PFSK-1 (cell line): ENCODE measurements at regions not wholly inside any gene's neighbourhood (a gene's known extent, or its start where the extent isn't known, plus 50 kb on each side); places are given as distances from the start of the nearest gene placed in this dataset.

Experiments used
- POLR2AphosphoS5 ChIP-seq: IDR thresholded peaks from 2 replicates; pipeline ENCODE4 v1.6.1; 2012; ENCODE audit warnings: low read depth, mild to moderate bottlenecking, control low read depth, low read length, moderate library complexity
- TAF1 ChIP-seq: IDR thresholded peaks from 2 replicates; pipeline ENCODE4 v1.6.1; 2012; ENCODE audit warnings: low read length, control low read depth, borderline replicate concordance; ENCODE audit not compliant: insufficient read depth
- TF ChIP-seq, protein P1 (sequence below), 2 experiments: IDR thresholded peaks; 2 replicates each; pipeline versions ENCODE4 v1.6.1 to v1.8.0; 2011 to 2012; ENCODE audit warnings: low read depth in 2 of 2, low read length in 2 of 2, control low read depth in 1 of 2, inconsistent platforms in 1 of 2, mild to moderate bottlenecking in 1 of 2, moderate library complexity in 1 of 2; ENCODE audit not compliant: insufficient read depth in 1 of 2

DNA sequence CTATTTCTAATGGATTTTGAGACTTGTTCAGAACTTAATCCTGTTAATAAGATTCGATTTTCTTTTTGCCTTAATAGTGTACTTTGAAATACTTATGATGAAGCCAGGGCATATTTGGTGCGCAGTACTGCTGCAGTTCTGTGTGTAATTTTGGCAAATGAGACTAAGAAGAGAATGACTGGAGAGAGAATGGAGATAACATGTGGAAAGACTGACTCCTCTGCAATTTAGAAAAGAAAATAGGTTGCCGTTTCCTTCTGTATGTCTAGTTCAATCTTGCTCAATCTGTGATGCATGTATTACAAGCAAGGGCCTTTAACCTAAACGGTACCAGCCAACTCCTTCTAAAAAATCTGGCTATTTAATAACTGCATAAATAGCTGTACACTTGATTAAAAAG is 285.1 kb upstream of the CDH11 start:
- TF ChIP-seq POLR2AphosphoS5 = no peak
- TF ChIP-seq, protein P1, sequence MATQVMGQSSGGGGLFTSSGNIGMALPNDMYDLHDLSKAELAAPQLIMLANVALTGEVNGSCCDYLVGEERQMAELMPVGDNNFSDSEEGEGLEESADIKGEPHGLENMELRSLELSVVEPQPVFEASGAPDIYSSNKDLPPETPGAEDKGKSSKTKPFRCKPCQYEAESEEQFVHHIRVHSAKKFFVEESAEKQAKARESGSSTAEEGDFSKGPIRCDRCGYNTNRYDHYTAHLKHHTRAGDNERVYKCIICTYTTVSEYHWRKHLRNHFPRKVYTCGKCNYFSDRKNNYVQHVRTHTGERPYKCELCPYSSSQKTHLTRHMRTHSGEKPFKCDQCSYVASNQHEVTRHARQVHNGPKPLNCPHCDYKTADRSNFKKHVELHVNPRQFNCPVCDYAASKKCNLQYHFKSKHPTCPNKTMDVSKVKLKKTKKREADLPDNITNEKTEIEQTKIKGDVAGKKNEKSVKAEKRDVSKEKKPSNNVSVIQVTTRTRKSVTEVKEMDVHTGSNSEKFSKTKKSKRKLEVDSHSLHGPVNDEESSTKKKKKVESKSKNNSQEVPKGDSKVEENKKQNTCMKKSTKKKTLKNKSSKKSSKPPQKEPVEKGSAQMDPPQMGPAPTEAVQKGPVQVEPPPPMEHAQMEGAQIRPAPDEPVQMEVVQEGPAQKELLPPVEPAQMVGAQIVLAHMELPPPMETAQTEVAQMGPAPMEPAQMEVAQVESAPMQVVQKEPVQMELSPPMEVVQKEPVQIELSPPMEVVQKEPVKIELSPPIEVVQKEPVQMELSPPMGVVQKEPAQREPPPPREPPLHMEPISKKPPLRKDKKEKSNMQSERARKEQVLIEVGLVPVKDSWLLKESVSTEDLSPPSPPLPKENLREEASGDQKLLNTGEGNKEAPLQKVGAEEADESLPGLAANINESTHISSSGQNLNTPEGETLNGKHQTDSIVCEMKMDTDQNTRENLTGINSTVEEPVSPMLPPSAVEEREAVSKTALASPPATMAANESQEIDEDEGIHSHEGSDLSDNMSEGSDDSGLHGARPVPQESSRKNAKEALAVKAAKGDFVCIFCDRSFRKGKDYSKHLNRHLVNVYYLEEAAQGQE (IDR thresholded peaks at IDR 0.05; ENCODE audit: insufficient read depth in 1 of 2, low read depth in 2 of 2, low read length in 2 of 2) = no peak
- no peak for TF ChIP-seq TAF1
